ENCODE measurements at regions not wholly inside any gene's neighbourhood (a gene's known extent, or its start where the extent isn't known, plus 50 kb on each side); places are given as distances from the start of the nearest gene placed in this dataset.
"Not testable (repeated sequence)": the region's sequence is repeated elsewhere in the genome, so short reads cannot be mapped to it uniquely, and the experiment has no call there.

DNA sequence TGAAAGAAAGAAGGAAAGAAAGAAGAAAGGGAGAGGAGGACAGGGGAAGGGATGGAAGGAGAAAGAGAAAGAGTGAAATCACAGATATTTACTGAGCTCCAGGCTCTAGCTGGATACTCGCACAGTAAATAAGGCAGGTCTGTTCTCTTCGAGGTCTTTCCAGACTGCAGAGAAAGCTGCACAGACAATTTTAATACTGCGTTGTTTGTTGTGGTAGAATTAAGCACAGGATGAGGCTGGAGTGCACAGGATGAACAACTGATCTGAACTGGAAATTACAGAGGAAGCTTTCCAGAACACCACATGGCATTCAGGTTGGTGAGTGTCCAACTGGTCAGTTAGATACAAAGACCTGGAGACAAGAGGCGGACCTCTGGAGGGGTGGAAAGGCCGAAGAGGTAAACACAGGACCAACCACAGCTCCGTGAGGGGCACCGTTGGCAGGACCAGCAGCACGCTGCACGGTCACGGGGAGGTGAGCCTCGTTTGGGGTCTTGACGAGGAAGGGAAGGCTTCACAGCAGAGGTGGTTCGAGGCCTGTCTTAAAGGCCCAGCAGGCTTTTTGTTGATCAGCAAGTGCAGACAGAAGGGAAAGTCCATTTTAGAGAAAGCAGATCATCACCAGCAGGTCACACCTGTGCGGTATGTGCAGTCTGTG lies 121.7 kb downstream of the ATP6V0E2 start:
- TF ChIP-seq, protein P1, sequence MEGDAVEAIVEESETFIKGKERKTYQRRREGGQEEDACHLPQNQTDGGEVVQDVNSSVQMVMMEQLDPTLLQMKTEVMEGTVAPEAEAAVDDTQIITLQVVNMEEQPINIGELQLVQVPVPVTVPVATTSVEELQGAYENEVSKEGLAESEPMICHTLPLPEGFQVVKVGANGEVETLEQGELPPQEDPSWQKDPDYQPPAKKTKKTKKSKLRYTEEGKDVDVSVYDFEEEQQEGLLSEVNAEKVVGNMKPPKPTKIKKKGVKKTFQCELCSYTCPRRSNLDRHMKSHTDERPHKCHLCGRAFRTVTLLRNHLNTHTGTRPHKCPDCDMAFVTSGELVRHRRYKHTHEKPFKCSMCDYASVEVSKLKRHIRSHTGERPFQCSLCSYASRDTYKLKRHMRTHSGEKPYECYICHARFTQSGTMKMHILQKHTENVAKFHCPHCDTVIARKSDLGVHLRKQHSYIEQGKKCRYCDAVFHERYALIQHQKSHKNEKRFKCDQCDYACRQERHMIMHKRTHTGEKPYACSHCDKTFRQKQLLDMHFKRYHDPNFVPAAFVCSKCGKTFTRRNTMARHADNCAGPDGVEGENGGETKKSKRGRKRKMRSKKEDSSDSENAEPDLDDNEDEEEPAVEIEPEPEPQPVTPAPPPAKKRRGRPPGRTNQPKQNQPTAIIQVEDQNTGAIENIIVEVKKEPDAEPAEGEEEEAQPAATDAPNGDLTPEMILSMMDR (conservative IDR thresholded peaks at IDR 0.05; ENCODE audit: low read depth, low read length), result not testable (repeated sequence)
- TF ChIP-seq EZH2 (IDR thresholded peaks at IDR 0.05; ENCODE audit: low read length, unreplicated experiment), result not testable (repeated sequence)

Data from PC-3 (cell line).